ENCODE measurements at regions not wholly inside any gene's neighbourhood (a gene's known extent, or its start where the extent isn't known, plus 50 kb on each side); places are given as distances from the start of the nearest gene placed in this dataset.

DNA sequence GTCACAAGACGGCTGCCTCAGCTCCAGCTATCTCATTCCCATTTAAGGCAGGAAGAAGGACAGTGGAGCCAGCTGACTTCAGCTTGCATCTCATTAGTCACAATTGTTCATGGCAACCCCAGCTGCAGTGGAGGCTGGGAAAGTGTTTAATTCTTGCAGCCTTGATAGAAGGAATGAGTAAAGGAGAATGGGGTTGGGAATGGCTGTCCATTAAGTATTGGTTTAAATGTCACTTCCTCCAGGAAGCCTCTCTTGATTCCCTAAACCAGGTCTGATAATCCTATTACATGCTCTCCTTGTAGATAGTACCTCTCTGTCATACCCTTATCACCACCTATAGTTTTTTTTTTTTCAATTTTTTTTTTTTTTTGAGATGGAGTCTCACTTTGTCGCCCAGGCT is 166.4 kb downstream of the TFAP2C start:
- no peak for TF ChIP-seq ZFX (IDR thresholded peaks at IDR 0.05)
- TF ChIP-seq, protein P1, sequence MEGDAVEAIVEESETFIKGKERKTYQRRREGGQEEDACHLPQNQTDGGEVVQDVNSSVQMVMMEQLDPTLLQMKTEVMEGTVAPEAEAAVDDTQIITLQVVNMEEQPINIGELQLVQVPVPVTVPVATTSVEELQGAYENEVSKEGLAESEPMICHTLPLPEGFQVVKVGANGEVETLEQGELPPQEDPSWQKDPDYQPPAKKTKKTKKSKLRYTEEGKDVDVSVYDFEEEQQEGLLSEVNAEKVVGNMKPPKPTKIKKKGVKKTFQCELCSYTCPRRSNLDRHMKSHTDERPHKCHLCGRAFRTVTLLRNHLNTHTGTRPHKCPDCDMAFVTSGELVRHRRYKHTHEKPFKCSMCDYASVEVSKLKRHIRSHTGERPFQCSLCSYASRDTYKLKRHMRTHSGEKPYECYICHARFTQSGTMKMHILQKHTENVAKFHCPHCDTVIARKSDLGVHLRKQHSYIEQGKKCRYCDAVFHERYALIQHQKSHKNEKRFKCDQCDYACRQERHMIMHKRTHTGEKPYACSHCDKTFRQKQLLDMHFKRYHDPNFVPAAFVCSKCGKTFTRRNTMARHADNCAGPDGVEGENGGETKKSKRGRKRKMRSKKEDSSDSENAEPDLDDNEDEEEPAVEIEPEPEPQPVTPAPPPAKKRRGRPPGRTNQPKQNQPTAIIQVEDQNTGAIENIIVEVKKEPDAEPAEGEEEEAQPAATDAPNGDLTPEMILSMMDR (conservative IDR thresholded peaks at IDR 0.05), result no peak
- no peak overlapping the region for H3K27ac ChIP-seq

DNA sequence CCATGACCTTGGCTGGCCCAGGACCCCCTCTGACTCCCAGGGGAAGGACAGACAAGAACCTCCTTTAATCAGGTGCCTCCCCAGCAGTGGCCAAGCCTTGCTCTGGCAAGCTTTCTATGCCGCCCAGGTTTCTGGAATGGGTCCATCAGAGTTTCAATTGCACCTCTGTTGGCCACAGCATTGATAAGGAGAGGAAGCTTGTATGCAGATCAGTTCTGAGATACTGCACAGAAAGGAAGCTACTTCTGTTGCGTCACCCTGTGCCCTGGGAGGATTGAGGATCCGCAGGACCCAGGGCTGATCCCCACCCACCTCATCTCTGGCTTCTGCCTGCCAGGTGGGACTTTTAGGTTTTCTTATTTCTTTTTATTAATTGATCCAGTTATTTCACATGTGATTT is 167.2 kb downstream of the TFAP2C start:
- no peak overlapping the region; the same call in 1 of the 2 replicates for H3K27ac ChIP-seq
- TF ChIP-seq, protein P1 (conservative IDR thresholded peaks at IDR 0.05), result no peak
- TF ChIP-seq ZFX (IDR thresholded peaks at IDR 0.05), result no peak

DNA sequence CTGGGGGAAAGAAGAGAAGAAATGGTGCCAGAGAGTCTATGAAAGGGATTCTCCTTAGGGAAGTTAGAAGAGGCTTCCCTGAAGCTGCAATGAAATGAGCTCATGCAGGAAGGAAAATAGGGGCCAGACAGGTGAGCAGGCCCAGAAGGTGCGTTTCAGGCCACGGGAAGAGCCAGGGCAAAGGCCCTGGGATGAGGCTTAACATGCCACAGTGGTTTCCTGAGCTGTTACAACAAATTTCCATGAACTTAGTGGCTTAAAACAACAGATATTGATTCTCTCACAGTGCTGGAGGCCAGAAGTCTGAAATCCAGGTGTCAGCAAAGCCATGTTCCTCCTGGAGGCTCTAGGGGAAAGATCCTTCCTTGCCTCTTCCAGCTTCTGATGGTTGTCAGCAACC is 167.9 kb downstream of the TFAP2C start:
- no peak overlapping the region for H3K27ac ChIP-seq
- TF ChIP-seq, protein P1 (conservative IDR thresholded peaks at IDR 0.05), result no peak
- TF ChIP-seq ZFX (IDR thresholded peaks at IDR 0.05), result no peak

DNA sequence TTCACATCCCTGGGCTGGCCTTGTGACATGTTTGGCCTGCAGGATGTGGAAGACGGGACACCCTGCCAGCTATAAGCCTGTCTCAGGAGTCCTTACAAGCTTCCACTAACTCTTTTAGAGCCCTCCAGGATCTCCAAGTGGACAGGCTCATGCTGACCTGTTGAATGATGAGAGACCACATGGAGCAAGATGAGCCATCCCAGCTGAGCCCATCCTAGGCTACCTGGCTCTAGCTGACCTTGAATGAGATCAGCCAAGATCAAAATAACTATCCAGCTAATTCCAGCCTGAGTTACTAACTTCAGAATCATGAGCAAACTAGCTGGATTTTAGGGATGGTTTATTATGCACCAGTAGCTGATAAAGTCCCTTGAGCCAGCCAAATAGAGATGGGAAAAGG is 169.5 kb downstream of the TFAP2C start:
- H3K27ac ChIP-seq, result no peak overlapping the region
- TF ChIP-seq ZFX (IDR thresholded peaks at IDR 0.05), result no peak
- TF ChIP-seq, protein P1 (conservative IDR thresholded peaks at IDR 0.05), result no peak

DNA sequence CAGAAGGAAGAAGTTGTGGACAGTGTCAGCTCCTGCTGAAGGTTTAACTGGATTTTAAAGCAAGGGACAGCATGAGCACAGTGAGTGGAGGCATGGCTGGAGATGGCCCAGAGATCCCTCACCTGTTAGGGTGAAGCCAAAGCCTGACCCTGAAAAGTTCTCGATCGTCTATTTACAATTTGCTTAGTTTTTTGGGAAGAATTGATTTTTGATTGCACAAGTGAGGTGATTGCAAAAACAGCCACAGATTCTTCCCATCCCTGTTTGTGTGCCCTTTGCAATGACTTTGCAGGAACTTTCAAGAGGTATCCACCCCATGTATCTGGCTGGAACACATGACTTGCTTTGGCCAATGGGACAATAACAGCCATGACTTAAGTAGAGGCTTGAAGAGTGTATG is 170.1 kb downstream of the TFAP2C start:
- TF ChIP-seq, protein P1 (conservative IDR thresholded peaks at IDR 0.05), result no peak
- no peak for TF ChIP-seq ZFX (IDR thresholded peaks at IDR 0.05)
- H3K27ac ChIP-seq, result no peak overlapping the region

DNA sequence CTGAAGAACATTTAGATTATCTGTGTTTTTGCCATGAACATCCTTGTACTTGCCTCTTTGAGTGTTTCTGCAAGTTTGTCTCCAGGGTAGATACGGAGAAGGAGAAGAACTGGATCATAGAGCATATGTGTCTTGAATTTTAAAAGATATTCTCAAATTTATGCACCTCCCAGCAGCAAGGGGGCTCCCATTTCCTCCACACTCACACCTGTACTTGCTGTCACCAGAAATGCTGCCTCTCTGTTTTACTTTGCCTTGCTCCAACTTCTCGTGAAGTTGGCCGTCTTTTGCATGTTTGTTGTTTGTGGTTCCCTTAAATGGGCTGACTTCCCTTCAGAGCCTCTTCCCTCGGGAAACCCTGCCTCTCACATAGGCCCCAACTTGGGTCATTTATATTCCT is 171.0 kb downstream of the TFAP2C start:
- no peak for TF ChIP-seq ZFX (IDR thresholded peaks at IDR 0.05)
- TF ChIP-seq, protein P1 (conservative IDR thresholded peaks at IDR 0.05), result no peak

DNA sequence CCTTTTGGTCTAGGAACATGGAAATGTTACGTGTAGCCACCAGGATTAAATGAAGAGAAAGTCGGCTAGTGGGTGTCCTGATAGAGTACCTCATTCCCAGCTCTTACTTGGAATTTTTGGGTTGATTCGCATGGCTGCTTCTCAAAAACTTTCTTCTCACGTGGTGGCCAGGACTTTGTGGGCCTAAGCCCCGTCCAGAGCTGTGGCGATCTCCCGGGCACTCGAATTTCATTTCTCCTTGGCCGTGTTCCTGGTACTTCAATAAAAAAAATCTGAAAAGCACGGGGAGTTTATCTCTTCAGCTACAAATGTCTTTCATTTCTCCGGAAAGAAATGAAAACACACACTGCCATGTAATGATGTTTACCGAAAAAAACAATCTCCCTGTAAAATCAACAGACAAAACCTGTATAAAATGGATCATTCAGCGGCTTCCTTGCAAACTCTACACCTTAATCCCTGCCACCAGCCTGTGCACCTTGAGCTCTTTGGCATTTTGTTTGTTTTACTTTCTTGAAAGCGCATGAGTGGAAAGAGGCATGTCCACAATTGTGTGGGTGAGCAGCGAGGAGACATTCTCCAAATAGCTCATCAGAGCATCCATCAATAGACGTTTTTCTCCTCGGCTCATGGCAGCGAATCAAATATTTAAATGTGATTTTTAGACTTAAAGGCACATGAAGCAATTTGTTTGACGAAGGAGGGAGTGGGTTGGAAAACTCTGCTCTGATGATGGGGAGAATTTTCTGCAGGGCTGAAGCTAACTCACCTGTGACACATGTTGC is 173.1 kb downstream of the TFAP2C start:
- H3K27ac ChIP-seq, result peak overlapping the region; percentile 63
- peak; percentile 37; the same call in 1 of the 2 replicates for TF ChIP-seq ZFX (IDR thresholded peaks at IDR 0.05)
- TF ChIP-seq, protein P1 (conservative IDR thresholded peaks at IDR 0.05), result no peak

More for the DNA sequence above, 171.0 kb downstream of the TFAP2C start:
- H3K27ac ChIP-seq, result no peak overlapping the region
